ENCODE measurements at regions not wholly inside any gene's neighbourhood (a gene's known extent, or its start where the extent isn't known, plus 50 kb on each side); places are given as distances from the start of the nearest gene placed in this dataset.

DNA sequence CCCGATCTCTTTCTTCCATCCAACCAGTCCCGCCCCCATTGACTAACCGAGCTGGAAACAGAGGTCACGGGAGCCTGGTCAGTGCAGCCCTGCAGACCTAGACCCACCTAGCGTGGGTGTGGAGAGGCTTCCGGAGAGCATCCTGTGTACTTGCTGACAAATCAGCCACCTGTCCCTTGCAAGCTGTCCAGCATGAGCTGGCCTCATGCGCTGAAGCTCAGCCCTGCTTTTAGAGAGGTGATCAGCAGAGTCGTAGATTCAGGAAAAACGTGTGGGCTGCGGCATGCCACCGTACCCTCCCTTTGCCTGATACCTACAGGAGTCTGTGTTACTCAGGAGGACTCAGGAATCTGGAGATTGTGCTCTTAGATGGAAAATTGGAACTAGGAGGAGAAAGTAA, 80.3 kb upstream of the UQCRFS1 start:
- DNase-seq, result no peak

- DNase-seq, result peak in 1 of 2 experiments; percentile 12
Observed at GRCh38 chr19:29293736-29294342, 80.9 kb upstream of the UQCRFS1 start.

- DNase-seq, result peak in 1 of 2 experiments; percentile 20
Observed at GRCh38 chr19:29294343-29294811, 81.4 kb upstream of the UQCRFS1 start.

DNA sequence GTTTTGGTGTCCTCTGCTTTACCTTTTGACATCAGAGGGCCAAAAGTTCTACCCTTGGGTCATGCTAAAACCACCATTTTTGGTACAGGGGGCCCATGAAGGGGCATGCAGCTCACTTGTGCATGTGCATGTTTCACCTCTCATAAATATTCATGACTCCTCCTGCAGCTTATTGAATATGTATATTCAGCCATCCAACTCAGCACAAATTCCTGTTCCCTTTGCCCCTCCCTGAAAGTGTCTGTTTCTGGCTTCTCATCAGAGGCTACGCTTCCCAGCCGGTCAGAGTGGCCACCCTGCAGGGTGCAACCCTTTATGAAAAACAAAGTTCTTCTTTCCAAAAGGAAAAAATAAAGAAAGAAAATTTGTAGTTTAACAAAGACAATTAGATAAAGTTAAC, 82.3 kb upstream of the UQCRFS1 start:
- DNase-seq, result no peak

- DNase-seq, result no peak
Observed at GRCh38 chr19:29297381-29297780, 84.4 kb upstream of the UQCRFS1 start.

GRCh38 chr19:29299416-29300380, 86.7 kb upstream of the UQCRFS1 start:
- no peak for DNase-seq

DNA sequence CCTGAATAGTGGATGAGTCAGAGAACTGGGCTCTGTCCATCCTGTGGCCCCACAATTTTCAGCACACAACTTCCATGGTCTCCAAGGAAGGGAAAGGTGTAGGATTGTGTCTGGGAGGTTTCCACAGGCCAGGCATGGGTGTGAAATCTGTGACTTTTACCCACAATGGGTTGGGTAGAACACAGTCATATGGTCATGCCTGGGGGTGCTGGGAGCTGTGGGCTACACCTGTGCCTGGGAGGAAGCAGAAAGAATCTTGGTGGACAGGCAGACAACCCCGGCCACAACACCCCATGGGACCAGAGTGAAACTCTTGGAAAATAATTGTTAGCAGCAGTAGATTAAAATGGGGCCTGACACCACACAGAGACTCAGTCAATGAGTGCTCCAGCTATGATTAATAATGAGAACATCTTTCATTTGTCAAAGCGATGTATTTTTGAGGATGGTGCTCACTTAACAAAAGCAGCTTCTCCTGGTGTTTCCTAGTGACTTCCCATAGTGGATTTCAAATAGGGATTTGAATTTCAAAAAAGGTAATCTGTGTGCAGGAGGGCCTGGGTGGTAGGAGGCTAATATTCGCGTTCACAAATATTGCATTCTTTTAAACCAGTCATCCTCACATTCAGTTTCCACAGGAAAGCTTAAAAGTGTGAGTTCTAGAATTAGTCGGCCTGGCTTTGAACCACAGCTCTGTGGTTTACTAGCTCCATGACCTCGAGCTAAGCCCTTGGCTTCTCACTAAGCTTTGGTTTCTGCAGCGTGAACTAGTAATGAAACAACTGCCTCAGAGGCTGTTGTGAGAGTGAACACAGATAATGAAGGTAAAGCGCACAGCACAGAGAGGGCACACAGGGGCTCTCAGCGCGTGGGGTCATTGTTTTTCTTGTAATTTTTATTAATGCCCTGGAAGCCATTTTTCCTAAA, 89.3 kb upstream of the UQCRFS1 start:
- no peak for DNase-seq

DNA sequence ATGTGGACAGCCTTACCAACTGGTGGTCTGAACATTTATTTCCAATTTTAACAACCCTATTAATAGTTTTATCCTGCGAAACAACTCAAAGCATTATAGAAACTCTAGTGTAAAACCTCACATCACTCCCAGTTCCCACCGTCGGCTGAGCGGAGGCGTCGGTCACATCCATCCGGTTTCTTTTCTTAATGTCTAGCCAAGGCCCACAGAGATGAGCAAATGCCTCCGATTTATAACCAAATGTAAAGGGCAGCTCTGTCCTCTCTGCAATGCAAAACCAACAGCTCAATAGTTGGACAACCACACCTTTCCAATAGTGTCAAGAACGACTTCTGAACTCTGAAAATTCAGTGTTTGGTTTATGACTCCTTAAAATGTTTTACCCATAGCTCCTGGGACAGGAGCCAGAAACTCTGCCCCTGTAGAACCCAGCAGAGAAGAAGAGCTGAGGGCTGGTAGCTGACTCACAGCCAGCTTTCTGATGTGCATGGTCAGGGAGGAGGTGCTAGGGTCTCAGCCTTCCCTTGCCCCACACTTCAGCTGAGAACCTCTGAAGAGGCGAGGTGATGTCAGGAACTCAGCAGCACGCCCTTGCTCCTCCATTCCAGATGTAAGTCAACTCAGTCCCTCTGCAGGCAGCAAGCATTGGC, 90.2 kb upstream of the UQCRFS1 start:
- no peak for DNase-seq

GRCh38 chr19:29303719-29304090, 90.8 kb upstream of the UQCRFS1 start:
- DNase-seq, result no peak

DNA sequence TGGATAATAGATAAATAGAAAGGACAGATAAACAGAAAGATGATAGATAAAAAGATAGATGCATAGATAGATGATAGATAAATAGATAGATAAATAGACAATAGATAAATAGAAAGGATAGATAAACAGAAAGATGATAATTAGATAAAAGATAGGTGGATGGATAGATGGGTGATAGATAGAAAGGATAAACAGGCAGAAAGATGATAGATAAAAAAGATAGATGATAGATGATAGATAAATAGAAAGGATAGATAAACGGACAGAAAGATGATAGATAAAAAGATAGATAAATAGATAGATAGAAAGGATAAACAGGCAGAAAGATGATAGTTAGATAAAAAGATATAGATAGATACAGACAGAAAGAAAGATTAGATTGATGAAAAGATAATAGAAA, 92.3 kb upstream of the UQCRFS1 start:
- DNase-seq, result no peak

DNA sequence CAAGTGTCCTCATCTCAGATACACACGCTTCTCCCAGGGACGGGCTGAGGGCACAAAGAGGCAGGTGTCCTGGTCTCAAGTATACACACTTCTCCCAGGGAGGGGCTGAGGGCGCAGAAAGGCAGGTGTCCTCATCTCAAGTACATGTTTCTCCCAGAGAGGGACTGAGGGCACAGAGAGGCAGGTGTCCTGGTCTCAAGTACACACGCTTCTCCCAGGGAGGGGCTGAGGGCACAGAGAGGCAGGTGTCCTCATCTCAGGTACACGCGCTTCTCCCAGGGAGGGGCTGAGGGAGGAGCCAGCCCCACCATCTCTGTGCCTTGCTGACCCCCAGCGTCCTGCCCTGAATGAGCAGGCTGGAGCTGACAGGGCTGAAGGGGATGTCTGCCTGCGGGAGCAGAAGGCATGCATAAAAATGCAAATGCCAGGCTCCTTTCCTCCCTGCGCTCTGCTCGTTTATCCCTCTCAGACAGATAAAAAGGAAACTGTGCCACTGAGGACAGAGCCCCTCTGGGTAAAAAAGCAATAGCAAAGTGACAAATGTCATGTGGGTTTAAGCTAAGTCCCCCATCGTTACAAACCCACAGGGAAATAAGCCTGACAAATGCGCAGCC, 96.1 kb upstream of the UQCRFS1 start:
- DNase-seq, result no peak

DNA sequence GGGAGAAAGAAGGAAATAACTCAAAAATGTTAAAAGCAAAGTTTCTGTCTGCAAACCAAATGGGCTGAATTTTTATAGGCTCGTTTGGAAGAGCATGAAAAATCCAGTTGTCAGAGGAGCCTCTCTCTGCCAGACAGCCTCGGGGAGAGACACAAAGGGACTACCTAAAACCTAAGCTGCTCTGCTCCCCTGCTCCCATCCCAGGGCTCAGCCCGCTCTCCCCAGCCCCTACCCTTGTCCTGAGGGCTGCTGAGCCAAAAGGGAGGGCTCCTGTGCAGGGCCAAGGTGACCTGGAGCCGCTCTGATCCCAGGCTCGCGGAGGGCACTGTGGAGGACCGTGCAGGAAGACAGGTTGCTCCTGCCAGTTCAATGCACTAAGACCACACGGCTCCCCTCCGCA, 96.7 kb upstream of the UQCRFS1 start:
- DNase-seq, result no peak

DNA sequence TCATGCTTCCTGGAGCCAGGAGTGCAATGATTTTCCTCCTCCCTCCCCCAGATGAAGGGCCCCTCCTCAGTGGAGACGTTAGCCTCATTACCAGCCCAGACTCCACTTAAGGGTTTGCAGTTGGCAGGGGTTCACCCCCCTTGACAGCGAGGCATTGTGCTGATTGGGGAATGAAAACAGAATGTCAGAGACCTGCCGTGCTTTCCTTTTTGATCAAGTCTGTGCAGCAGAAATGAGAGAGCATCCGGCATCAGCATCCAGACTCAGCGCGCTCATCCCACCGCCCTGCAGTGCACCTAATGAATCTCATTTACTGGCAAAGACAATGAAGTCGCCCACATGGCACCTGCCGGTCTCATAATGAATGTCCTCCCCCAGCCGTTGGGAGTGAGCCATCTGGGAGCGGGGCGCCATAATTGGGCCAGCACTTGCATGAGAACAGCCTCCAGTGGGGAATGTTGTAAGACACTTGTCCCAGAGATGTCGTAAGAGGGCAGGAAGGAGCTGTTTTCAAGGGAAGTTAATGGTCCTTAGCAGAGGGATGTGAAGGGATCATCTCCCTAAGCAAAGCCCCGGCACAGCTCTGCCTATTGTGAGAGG, 98.3 kb upstream of the UQCRFS1 start:
- DNase-seq, result no peak

- no peak for DNase-seq
Observed at GRCh38 chr19:29315556-29316190, 102.7 kb upstream of the UQCRFS1 start.

GRCh38 chr19:29318581-29318980, 105.6 kb upstream of the UQCRFS1 start:
- no peak for DNase-seq

GRCh38 chr19:29320086-29320485, 107.1 kb upstream of the UQCRFS1 start:
- no peak for DNase-seq

- no peak for DNase-seq
Observed at GRCh38 chr19:29320618-29321017, 107.7 kb upstream of the UQCRFS1 start.

- no peak for DNase-seq
Observed at GRCh38 chr19:29321116-29321515, 108.2 kb upstream of the UQCRFS1 start.

- no peak for DNase-seq
Observed at GRCh38 chr19:29323021-29323430, 110.1 kb upstream of the UQCRFS1 start.

DNA sequence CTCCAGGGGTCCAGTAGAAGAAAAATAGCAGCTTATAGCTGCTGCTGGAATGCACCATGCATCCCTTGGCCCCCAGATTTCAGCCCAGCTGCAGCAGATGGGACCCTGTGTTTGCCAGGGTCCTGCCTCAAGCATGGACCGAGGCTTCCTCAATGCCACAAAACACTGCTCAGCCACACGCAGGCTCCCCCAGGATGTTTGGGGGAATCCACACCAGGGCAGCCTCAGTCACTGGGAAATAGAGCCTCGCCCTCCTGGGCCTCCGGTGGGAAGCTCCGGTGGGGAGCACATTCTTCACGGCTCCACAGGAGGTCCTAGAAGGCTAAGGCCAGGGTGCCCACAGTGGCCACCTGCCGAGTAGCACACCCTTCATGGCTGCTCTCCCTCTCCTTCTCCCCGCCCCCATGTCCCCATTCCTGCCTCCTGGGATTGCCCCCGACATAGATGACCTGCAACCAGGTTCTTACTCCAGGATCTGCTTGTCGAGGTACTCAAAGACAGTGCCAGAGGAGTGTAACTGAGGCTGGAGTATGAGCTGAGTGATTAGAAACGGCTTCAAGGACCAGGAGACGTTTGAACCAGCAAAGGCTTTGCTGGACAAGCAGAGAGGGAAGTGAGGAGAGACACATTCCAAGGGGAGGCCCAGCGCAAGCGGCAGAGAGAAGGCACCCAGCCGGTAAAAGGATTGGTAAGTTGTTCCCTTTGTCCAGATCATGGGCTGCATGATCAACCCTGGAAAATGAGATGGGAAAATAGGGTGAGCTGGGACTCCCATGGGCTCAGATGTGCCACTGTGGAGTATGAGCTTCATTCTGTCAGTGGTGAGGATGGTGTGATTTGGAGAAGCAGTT, 110.7 kb upstream of the UQCRFS1 start:
- DNase-seq, result no peak
